ENCODE measurements at regions not wholly inside any gene's neighbourhood (a gene's known extent, or its start where the extent isn't known, plus 50 kb on each side); places are given as distances from the start of the nearest gene placed in this dataset.
"Not testable (repeated sequence)": the region's sequence is repeated elsewhere in the genome, so short reads cannot be mapped to it uniquely, and the experiment has no call there.

GRCh38 chr4:72876946-72877345 is 192.6 kb downstream of the COX18 start:
- H3K36me3 Mint-ChIP-seq (ENCODE audit: low read depth): no peaks in the 10 kb centered on the region
- no peaks in the 10 kb centered on the region for H3K9me3 Mint-ChIP-seq
- no peaks in the 10 kb centered on the region for H3K27me3 Mint-ChIP-seq (ENCODE audit: low read depth)

GRCh38 chr4:72875545-72875944 is 194.0 kb downstream of the COX18 start:
- no peaks in the 10 kb centered on the region for H3K9me3 Mint-ChIP-seq
- no peaks in the 10 kb centered on the region for H3K27me3 Mint-ChIP-seq (ENCODE audit: low read depth)
- no peaks in the 10 kb centered on the region for H3K4me1 Mint-ChIP-seq (ENCODE audit: low read depth)
- no peaks in the 10 kb centered on the region for H3K36me3 Mint-ChIP-seq (ENCODE audit: low read depth)
- H3K4me3 Mint-ChIP-seq: no peak overlapping the region
- H3K27ac Mint-ChIP-seq: no peak overlapping the region

More at GRCh38 chr4:72876946-72877345, 192.6 kb downstream of the COX18 start:
- Mint-ChIP-seq H3K4me3 (no peak overlapping the region), H3K27ac (no peak overlapping the region), H3K4me1 (ENCODE audit: low read depth) (no peaks in the 10 kb centered on the region)

GRCh38 chr4:72875138-72875537 is 194.4 kb downstream of the COX18 start:
- H3K27ac Mint-ChIP-seq: no peak overlapping the region
- H3K4me1 Mint-ChIP-seq (ENCODE audit: low read depth): no peaks in the 10 kb centered on the region
- H3K4me3 Mint-ChIP-seq: no peak overlapping the region
- H3K9me3 Mint-ChIP-seq: no peaks in the 10 kb centered on the region
- H3K27me3 Mint-ChIP-seq (ENCODE audit: low read depth): no peaks in the 10 kb centered on the region
- no peaks in the 10 kb centered on the region for H3K36me3 Mint-ChIP-seq (ENCODE audit: low read depth)

GRCh38 chr4:72864898-72865297 is 204.6 kb downstream of the COX18 start:
- H3K9me3 Mint-ChIP-seq: no peaks in the 10 kb centered on the region
- no peaks in the 10 kb centered on the region for H3K4me1 Mint-ChIP-seq (ENCODE audit: low read depth)
- no peak overlapping the region for H3K4me3 Mint-ChIP-seq
- H3K36me3 Mint-ChIP-seq (ENCODE audit: low read depth): no peaks in the 10 kb centered on the region
- H3K27ac Mint-ChIP-seq: no peak overlapping the region
- H3K27me3 Mint-ChIP-seq (ENCODE audit: low read depth): no peaks in the 10 kb centered on the region

GRCh38 chr4:72864277-72864676 is 205.2 kb downstream of the COX18 start:
- H3K9me3 Mint-ChIP-seq; H3K4me1 Mint-ChIP-seq (ENCODE audit: low read depth); H3K27me3 Mint-ChIP-seq (ENCODE audit: low read depth); H3K36me3 Mint-ChIP-seq (ENCODE audit: low read depth); H3K27ac Mint-ChIP-seq; H3K4me3 Mint-ChIP-seq: not testable (repeated sequence)

GRCh38 chr4:72860766-72861165 is 208.8 kb downstream of the COX18 start:
- Mint-ChIP-seq H3K4me3 (no peak overlapping the region), H3K36me3 (ENCODE audit: low read depth) (no peaks in the 10 kb centered on the region), H3K27ac (no peak overlapping the region), H3K4me1 (ENCODE audit: low read depth) (no peaks in the 10 kb centered on the region), H3K27me3 (ENCODE audit: low read depth) (no peaks in the 10 kb centered on the region), H3K9me3 (no peaks in the 10 kb centered on the region)

GRCh38 chr4:72858328-72858727 is 211.2 kb downstream of the COX18 start:
- Mint-ChIP-seq H3K36me3 (ENCODE audit: low read depth) (no peaks in the 10 kb centered on the region), H3K4me3 (no peak overlapping the region), H3K9me3 (no peaks in the 10 kb centered on the region), H3K27ac (no peak overlapping the region), H3K27me3 (ENCODE audit: low read depth) (no peaks in the 10 kb centered on the region), H3K4me1 (ENCODE audit: low read depth) (no peaks in the 10 kb centered on the region)

GRCh38 chr4:72857787-72858186 is 211.7 kb downstream of the COX18 start:
- Mint-ChIP-seq H3K27ac (no peak overlapping the region), H3K9me3 (no peaks in the 10 kb centered on the region), H3K4me1 (ENCODE audit: low read depth) (no peaks in the 10 kb centered on the region), H3K27me3 (ENCODE audit: low read depth) (no peaks in the 10 kb centered on the region), H3K4me3 (no peak overlapping the region), H3K36me3 (ENCODE audit: low read depth) (no peaks in the 10 kb centered on the region)

- H3K4me3 Mint-ChIP-seq: no peak overlapping the region
- H3K27ac Mint-ChIP-seq: no peak overlapping the region
- H3K9me3 Mint-ChIP-seq: no peaks in the 10 kb centered on the region
- H3K27me3 Mint-ChIP-seq (ENCODE audit: low read depth): no peaks in the 10 kb centered on the region
- no peaks in the 10 kb centered on the region for H3K4me1 Mint-ChIP-seq (ENCODE audit: low read depth)
- no peaks in the 10 kb centered on the region for H3K36me3 Mint-ChIP-seq (ENCODE audit: low read depth)
These were observed 212.3 kb downstream of the COX18 start for GRCh38 chr4:72857216-72857615.

GRCh38 chr4:72846280-72847111 is 223.0 kb downstream of the COX18 start:
- Mint-ChIP-seq H3K27ac (no peak overlapping the region), H3K4me1 (ENCODE audit: low read depth) (no peaks in the 10 kb centered on the region), H3K36me3 (ENCODE audit: low read depth) (no peaks in the 10 kb centered on the region), H3K27me3 (ENCODE audit: low read depth) (no peaks in the 10 kb centered on the region), H3K4me3 (no peak overlapping the region), H3K9me3 (peaks cover 4% of the 10 kb centered on the region)

- Mint-ChIP-seq H3K36me3 (ENCODE audit: low read depth) (no peaks in the 10 kb centered on the region), H3K9me3 (peaks cover 4% of the 10 kb centered on the region), H3K27me3 (ENCODE audit: low read depth) (no peaks in the 10 kb centered on the region), H3K4me1 (ENCODE audit: low read depth) (no peaks in the 10 kb centered on the region), H3K4me3 (no peak overlapping the region), H3K27ac (no peak overlapping the region)
These were observed 226.1 kb downstream of the COX18 start for GRCh38 chr4:72843466-72843865.

- Mint-ChIP-seq H3K36me3 (ENCODE audit: low read depth) (no peaks in the 10 kb centered on the region), H3K4me1 (ENCODE audit: low read depth) (no peaks in the 10 kb centered on the region), H3K9me3 (peaks cover 3% of the 10 kb centered on the region), H3K27me3 (ENCODE audit: low read depth) (no peaks in the 10 kb centered on the region), H3K27ac (no peak overlapping the region), H3K4me3 (no peak overlapping the region)
These were observed 227.2 kb downstream of the COX18 start for GRCh38 chr4:72842323-72842722.

GRCh38 chr4:72840166-72840565 is 229.3 kb downstream of the COX18 start:
- H3K9me3 Mint-ChIP-seq; H3K36me3 Mint-ChIP-seq (ENCODE audit: low read depth); H3K4me3 Mint-ChIP-seq: not testable (repeated sequence)

GRCh38 chr4:72828864-72829263 is 240.7 kb downstream of the COX18 start:
- Mint-ChIP-seq H3K9me3 (peaks cover 11% of the 10 kb centered on the region), H3K4me1 (ENCODE audit: low read depth) (no peaks in the 10 kb centered on the region), H3K27ac (no peak overlapping the region), H3K4me3 (no peak overlapping the region), H3K27me3 (ENCODE audit: low read depth) (no peaks in the 10 kb centered on the region), H3K36me3 (ENCODE audit: low read depth) (no peaks in the 10 kb centered on the region)

More at GRCh38 chr4:72840166-72840565, 229.3 kb downstream of the COX18 start:
- H3K4me1 Mint-ChIP-seq (ENCODE audit: low read depth); H3K27ac Mint-ChIP-seq; H3K27me3 Mint-ChIP-seq (ENCODE audit: low read depth): not testable (repeated sequence)

- Mint-ChIP-seq H3K27me3 (ENCODE audit: low read depth) (no peaks in the 10 kb centered on the region), H3K36me3 (ENCODE audit: low read depth) (no peaks in the 10 kb centered on the region), H3K4me3 (no peak overlapping the region), H3K4me1 (ENCODE audit: low read depth) (no peaks in the 10 kb centered on the region), H3K9me3 (peaks cover 7% of the 10 kb centered on the region), H3K27ac (no peak overlapping the region)
These were observed 241.5 kb downstream of the COX18 start for GRCh38 chr4:72827968-72828367.
